Prostate gland (tissue), 2 donors: ENCODE measurements at regions not wholly inside any gene's neighbourhood (a gene's known extent, or its start where the extent isn't known, plus 50 kb on each side); places are given as distances from the start of the nearest gene placed in this dataset.

Experiments
- POLR2A ChIP-seq: fragments of 450-650 bp; IDR thresholded peaks from one replicate; pipeline ENCODE4 v1.6.1; 2016; ENCODE audit warnings: antibody characterized with exemption, mild to moderate bottlenecking
- POLR2AphosphoS5 ChIP-seq: sonication (generic); formaldehyde crosslinking; IDR thresholded peaks from one replicate; pipeline ENCODE4 v1.6.1; 2017; ENCODE audit warnings: antibody characterized with exemption
- TF ChIP-seq, protein P1 (sequence below), 4 experiments: fragments of 200-600 bp in 2 of 4; fragments of 450-650 bp in 2 of 4; sonication (generic) in 2 of 4; IDR thresholded peaks; 1 replicate in 3 of 4; 2 replicates in 1 of 4; pipeline ENCODE4 v1.5.1; 2016 to 2019; ENCODE audit warnings: antibody characterized with exemption in 4 of 4, mild to moderate bottlenecking in 2 of 4, moderate library complexity in 2 of 4

DNA sequence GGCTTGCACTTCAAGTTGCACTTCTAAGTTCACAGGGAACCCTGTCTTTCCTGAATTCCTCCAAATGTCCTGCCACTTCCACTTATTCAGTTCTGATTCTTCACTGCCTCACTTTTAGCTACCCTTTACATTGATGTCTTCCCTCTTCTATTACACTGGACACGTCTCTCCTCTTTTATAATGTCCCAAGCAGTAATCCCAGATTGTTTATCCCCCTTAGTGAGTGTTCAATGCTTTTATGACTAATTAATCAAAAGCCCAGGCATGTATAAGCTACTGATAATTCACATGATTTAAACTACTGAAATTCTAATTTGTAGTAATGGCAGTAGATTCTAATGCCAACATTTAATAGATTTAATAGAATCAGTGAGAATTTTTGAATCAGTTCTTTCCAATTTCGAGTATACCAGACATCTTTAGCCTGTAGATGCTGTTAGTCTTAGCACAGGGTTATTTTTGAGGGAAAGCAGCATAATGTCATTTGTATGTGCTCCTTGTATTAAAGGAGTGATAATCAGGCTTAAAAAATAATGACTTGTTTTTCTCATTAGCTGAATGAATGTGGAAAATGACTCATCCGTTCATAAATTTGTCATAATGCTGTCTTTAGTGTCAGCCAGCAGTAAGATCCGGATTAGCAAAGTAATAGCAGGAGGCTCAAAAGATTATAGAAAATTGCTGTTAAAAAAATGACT lies 703.1 kb downstream of the CENPC start:
- TF ChIP-seq, protein P1, sequence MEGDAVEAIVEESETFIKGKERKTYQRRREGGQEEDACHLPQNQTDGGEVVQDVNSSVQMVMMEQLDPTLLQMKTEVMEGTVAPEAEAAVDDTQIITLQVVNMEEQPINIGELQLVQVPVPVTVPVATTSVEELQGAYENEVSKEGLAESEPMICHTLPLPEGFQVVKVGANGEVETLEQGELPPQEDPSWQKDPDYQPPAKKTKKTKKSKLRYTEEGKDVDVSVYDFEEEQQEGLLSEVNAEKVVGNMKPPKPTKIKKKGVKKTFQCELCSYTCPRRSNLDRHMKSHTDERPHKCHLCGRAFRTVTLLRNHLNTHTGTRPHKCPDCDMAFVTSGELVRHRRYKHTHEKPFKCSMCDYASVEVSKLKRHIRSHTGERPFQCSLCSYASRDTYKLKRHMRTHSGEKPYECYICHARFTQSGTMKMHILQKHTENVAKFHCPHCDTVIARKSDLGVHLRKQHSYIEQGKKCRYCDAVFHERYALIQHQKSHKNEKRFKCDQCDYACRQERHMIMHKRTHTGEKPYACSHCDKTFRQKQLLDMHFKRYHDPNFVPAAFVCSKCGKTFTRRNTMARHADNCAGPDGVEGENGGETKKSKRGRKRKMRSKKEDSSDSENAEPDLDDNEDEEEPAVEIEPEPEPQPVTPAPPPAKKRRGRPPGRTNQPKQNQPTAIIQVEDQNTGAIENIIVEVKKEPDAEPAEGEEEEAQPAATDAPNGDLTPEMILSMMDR (IDR thresholded peaks at IDR 0.05) = no peak
- TF ChIP-seq POLR2AphosphoS5 (no peak), POLR2A (no peak)
